ENCODE measurements at regions not wholly inside any gene's neighbourhood (a gene's known extent, or its start where the extent isn't known, plus 50 kb on each side); places are given as distances from the start of the nearest gene placed in this dataset.

DNA sequence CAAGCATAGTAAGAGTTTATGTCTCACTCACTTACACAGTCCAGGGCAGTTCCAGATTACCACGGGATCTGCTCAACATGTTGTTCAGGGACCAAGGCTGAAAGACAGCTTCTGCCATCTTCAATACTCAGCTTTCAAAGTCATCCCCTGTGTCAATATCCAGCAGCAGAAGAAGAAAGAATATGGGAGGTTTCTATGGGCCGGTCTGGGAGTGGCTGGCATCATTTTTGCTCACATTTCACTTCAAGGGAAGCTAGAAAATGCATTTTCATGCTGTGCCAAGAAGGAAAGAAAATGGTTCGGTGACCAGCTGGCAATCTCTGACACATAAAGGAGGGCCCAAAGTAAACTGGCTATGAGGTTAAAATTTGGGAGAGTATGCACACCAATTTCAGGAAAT lies 211.5 kb upstream of the KLF3 start:
- TF ChIP-seq ATF3 (CRISPR knock-in tag; conservative IDR thresholded peaks at IDR 0.05) (no peak), ELF4 (CRISPR knock-in tag; IDR thresholded peaks at IDR 0.05; ENCODE audit: low read depth) (no peak), ZNF423 (CRISPR knock-in tag; IDR thresholded peaks at IDR 0.05) (no peak), NFYB (CRISPR knock-in tag; conservative IDR thresholded peaks at IDR 0.05; ENCODE audit: low read depth) (no peak), NR2C2 (CRISPR knock-in tag; IDR thresholded peaks at IDR 0.05) (no peak), CTCF (IDR thresholded peaks at IDR 0.05) (no peak), ARID4B (CRISPR knock-in tag; IDR thresholded peaks at IDR 0.05; ENCODE audit: borderline replicate concordance) (no peak), ATF1 (CRISPR knock-in tag; IDR thresholded peaks at IDR 0.05) (no peak), TP53 (CRISPR knock-in tag; IDR thresholded peaks at IDR 0.05) (no peak)
